GM18909 (cell line): ENCODE measurements at regions not wholly inside any gene's neighbourhood (a gene's known extent, or its start where the extent isn't known, plus 50 kb on each side); places are given as distances from the start of the nearest gene placed in this dataset.
"Not testable (repeated sequence)": the region's sequence is repeated elsewhere in the genome, so short reads cannot be mapped to it uniquely, and the experiment has no call there.

Experiments
- ATAC-seq: cut with Tn5 transposase; IDR thresholded peaks from one replicate; pipeline ENCODE4 v1.9.1; 2021; ENCODE audit warnings: mild to moderate bottlenecking; ENCODE audit not compliant: unreplicated experiment, poor library complexity

DNA sequence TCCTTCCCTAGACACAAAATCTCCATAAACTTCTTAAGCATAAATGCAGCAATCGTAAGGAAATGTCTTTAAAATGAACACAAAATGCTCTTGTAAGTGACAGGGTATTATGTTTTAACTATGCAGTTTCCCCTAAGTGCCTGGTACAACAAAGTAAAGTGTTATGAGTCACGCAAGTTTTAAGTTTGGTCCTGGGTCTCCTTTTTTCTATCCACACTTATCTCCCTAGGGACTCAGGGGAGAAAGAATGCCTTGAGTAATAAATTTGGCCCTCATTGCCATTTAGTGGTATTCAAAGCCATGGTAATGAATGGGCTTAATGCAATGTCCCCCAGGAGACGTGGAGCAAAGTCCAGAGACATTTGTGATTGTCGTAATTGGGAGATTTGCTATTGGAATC, 149.1 kb downstream of the MAGEB17 start:
- no peak for ATAC-seq

DNA sequence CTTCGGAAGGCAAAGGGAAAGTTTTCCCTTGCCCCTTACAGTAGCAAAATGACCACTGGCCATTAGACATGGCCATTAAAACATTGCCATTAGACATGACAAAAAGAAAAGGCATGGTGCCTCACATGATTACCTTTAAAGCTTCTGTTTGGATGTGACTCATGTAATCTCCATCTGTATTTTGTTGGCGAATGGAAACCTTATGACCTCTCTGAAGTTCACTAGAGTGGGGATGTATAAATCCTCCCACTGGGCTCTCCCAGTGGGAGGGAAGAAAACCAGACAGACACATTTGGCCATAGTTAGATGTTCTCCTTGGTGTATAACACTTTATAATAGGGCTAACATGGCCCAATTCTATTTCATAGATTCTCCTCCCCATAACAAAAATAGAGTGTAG, 152.6 kb downstream of the MAGEB17 start:
- ATAC-seq: no peak

DNA sequence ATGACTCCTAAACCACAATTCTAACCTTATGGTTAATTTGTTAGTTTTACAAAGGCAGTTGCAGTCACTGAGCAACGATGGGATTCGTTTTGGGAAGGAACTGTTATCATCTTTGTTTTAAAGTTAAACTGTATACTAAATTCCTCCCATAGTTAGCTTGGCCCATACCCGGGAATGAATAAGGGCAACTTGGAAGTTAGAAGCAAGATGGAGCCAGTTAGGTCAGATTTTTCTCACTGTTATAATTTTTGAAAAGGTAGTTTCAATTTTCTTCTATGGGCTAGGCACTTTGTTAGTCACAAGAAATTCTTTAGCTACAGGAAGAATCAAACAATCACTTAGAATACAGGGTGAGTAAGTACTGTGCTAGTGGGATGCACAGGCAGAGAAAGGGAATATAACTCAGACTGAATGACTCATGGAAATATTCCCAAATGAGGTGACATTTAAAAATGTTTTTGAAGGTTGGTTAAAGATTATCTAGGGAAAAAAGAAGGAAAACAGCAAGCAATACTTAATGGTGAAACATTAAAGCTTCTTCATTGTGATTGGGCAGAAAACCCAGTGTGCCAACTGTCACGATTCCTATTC, 153.6 kb downstream of the MAGEB17 start:
- no peak for ATAC-seq

DNA sequence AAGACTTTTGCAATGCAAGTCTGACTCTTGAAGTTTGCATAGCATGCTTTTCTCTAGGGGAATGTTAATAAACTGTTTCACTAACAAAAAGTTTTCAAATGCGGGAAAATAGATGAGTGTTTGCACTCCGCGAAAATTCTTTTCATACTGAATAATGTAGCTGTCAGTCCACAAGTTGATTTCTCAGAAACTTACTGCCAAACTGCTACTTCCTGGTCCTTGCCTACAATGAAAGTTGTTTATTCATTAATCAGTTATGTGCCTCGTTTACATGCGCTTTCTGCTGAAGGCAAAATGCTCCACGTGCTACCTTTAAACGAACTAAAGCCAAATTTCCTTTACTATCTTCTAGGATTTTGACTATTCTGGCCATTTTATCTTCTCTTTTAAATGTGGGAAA, 166.2 kb downstream of the MAGEB17 start:
- ATAC-seq: no peak

DNA sequence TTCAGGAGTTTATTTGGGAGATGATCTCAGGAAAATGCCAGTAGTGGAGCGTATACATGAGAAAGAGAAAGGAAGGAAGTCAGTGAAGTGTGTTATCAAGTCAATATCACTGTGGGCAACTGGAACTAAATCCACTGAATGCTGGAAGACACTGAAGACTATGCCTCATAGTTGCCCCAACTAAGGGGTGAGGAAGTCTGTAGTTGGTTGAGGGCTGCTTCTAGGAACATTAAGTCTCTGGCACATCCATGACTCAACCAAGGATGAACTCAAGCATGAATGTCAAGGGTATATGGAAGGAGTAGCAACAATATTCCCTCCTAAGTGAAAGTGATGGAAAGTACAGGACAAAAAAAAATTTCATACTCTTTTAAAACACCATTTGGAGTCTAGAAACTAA, 167.9 kb downstream of the MAGEB17 start:
- no peak for ATAC-seq

DNA sequence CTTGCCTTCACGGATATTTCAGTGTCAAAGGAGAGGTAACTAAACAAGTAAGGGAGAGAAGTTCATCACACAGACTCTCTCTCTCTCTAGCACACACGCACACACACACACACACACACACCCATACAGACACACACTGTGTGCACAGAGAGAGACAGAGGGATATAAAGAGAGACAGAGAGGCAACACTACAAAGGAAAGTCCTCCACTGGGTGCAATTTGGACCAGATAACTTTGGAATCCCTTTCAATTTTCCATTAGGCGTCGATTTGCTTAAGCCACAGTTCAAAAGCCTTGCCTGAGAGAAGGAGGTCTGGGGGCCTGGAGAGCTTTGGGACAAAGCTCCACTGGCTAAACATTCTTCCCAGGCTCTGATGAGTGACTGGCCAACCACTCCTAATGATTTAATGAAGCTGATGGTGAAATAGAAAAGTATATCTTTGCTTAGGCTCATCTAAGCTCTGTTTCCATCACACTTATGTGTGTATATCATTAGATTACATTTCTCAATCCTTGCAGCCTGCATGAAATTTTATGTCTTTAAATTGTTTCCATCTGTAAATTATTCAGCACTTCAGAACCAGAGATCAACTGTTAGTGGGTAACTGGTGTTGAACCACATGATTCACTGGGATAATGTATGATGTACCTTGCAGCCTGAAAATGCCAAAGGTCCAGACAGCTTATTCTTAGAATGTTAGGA, 180.8 kb downstream of the MAGEB17 start:
- ATAC-seq: no peak

DNA sequence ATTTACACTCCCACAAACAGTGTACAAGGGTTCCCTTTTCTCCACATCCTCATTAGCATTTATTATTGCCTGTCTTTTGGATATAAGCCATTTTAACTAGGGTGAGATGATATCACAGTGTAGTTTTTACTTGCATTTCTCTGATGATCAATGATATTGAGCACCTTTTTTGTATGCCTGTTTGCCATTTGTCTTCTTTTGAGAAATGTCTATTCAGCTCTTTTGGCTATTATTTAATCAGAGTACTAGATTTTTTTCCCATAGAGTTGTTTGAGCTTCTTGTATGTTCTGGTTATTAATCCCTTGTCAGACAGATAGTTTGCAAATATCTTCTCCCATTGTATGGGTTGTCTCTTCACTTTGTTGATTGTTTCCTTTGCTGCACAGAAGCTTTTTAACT, 190.6 kb downstream of the MAGEB17 start:
- no peak for ATAC-seq

DNA sequence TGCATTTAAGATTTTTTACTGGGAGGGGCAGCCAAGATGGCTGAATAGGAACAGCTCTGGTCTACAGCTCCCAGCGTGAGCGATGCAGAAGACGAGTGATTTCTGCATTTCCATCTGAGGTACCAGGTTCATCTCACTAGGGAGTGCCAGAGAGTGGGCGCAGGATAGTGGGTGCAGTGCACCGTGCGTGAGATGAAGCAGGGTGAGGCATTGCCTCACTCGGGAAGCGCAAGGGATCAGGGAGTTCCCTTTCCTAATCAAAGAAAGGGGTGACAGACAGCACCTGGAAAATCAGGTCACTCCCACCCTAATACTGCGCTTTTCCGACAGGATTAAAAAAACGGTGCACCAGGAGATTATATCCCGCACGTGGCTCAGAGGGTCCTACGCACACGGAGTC, 192.8 kb downstream of the MAGEB17 start:
- not testable (repeated sequence) for ATAC-seq

DNA sequence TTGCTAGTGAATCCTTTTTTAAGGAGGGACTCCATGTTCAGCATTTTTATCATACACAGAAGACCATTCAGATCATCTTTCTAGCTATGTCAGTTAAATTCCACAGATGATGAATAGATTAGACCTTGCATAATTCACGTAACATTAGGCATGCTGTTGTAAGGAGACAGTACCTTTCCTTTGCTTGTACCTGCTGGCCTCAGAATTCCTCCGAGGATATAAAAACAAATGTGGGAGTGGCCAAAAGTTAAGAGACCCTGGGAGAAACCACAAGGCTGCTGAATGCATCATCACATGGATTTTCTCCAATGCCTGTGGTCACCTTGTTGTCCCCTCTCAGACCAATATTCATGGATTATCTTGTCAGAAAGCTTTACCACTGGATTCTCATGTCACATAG, 201.4 kb downstream of the MAGEB17 start:
- ATAC-seq: no peak

DNA sequence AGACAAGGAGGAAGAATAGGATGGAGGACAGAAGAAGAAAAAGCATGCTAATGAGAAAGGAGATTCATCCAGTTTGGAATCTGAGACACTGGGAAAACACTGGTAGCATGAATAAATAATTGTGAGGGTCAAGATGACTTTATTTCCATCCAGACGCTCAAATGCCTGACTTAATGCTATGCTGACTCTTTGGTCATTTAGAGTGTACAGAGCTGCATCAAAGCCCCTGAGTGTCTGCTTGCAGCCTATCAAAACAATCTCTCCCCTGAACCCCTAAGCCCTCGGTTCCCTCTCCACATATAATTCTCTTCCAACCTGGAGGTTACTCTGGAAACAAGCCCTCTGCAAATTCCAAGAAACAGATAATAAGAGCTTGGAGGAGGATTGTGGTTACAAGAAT, 208.8 kb downstream of the MAGEB17 start:
- no peak for ATAC-seq

DNA sequence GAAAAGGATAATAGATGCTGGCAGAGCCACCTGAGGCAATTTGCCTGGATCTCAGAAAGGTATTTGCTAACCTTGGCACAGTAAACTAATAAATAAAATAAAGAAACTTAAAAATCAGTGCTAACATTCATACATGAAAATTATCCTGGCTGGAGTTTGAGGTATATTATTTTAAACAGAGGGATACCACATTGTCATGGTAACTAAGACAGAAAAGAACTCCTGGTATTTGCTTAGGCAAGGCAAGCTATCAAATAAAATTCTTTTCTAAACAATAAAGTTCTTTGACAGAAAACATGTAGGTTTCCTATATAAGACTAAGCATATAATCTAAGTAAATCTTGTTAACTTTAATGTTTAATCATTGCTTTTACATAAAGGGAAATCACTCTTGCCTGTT, 218.8 kb downstream of the MAGEB17 start:
- no peak for ATAC-seq

DNA sequence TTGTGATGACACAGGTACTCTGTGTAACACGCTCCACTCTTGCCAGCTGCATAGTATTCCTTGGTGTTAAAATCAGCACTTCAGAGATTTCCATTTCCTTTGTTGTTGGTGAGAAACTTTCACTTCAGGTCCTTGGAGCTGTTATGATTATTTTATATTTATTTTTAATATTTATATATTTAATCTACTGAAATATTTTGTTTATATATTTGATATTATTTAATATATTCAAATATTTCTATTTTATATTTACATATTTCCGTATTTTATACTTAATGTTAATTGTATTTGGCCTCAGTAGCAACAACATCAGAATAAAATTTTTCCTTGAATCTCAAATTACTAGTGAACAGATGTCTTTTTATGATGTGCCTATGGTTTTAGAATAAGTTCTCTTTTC, 225.3 kb downstream of the MAGEB17 start:
- ATAC-seq: no peak

DNA sequence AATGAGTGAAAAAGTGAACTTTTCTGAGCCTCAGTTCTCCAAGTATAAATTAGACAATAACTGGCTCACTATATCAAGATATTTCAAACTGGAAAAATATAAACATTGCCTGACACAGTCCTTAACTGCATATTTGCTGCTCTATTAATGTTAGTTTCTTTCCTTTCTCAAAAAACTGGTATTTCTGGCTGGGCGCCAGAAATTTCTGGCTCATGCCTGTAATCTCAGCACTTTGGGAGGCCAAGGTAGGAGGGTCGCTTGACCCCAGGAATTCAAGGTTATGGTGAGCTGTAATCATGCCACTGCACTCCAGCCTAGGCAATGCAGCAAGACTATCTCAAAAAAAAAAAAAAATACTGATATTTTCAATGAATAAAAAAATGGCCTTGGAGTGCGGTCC, 227.0 kb downstream of the MAGEB17 start:
- ATAC-seq: no peak

DNA sequence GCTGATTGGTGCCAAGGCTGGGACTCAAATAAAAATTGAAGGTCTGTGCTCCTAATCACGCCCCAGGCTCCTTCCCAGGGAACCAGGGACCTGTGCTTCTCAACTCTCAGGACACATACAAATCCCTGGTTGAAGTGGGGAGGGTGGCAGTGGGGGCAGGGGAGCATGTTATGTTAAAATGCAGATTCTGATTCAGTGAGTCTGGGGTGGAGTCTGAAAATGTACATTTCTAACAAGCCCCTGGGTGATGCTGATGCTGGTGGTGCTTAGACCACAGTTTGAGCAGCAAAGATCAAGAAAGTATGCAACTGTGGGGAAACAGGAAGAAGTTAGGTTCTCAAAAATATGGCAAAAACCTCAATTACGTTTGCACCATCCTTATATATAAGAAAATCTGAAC, 236.5 kb downstream of the MAGEB17 start:
- no peak for ATAC-seq

DNA sequence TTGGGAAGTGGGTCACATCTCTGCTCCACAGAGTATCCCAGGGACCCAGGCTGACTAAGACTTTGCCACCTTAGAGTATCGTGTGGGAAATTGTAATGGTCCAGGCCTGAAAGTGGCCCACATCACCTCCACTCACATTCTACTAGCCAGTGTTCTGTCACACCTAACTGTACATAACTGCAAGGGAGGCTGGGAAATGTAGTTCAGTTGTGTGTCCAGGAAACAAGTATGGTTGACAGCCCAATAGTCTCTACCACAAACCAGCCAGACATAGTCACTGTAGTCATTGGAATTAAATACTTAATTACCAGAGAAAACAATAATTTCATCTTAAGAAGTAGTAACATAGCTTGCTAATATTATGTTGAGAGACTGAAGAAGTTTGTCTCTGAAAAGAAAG, 233.4 kb upstream of the S100G start:
- no peak for ATAC-seq

DNA sequence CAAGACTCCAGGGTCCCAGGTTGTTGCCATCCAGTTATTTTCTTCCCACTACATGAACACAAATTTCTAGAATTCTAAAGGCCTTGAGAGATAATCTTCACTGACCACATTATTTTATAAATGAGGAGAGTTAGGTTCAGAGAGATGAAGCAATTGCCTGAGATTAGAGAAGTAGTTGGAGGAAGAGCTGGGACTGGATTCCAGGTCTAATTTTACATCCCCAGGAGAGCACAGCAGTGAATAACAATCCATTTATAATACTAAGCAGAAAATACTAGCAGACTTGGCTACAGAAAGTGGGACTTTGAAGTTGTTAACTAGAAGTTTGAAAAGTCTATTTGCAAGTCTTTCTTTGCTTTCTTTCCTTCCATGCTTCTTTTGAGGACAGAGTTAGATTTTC, 231.3 kb upstream of the S100G start:
- no peak for ATAC-seq

DNA sequence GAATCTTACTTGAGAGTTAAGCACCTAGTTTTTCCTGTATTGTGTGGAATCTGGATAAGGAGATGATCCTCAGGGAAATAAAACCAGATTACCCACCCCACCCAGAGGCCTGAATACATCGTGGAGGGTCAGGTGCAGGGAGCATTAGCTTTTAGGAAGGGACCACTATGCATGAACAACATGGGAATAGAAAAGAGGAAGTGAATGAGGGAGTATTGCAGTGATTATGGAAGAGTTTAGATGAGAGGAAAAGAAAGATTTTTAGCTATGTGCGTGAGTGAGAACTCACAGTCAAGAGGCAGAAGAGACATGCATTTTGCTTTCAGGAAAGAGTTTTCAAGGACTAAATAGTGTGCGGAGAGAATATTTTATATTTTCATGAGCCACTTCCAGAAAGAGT, 222.3 kb upstream of the S100G start:
- ATAC-seq: no peak

DNA sequence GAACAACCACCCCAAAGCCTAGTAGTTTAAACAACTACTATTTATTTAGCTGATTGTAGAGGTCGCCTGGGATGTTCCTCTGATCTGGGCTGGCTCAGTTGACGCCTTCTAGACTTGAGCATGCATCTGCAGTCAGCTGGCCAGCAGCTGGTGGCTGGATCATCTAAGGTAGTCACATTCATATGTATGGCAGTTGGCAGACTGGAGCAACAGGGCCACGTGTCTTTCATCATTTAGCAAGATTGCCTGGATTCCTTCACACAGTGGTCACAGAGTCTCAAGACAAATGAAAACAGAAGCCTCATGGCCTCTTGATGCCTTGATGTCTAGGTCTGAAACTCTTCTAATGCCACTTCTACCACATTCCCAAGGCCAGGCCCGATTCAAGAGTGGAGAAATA, 220.6 kb upstream of the S100G start:
- no peak for ATAC-seq

DNA sequence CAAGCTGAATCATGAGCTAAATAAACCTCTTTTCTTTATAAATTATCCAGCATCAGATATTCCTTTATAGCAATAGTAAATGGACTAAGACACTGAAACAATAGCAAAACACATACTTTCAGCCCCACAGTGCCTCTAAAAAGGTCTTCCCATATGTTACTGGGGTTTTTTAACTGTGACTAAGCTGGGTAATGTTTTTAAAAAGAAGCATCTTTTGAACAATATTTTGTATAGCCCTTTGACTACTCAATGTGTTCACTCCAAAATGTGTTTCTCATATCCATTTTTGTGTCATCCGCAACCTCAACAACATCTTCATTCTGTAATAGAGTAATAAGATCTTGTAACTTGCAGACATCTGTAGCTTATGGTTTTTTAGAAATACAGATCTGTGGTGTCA, 218.7 kb upstream of the S100G start:
- ATAC-seq: no peak

DNA sequence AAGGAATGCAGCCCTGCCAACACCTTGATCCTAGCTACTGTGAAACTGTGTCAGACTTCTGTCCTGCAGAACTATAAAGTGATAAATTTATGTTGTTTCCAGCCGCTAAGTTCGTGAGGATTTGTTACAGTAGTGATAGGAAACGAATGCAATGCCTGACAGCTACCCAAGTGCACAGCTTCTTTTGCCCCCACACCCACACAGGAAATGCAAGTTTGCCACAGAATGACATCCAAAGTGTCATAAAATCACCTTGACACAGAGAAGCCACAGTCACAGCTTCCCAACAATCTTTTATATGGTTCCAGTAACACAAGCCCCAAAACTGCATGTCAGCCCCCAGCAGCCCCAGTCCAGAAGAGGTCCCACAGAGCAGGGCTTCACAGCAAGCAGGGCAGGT, 216.9 kb upstream of the S100G start:
- ATAC-seq: no peak

DNA sequence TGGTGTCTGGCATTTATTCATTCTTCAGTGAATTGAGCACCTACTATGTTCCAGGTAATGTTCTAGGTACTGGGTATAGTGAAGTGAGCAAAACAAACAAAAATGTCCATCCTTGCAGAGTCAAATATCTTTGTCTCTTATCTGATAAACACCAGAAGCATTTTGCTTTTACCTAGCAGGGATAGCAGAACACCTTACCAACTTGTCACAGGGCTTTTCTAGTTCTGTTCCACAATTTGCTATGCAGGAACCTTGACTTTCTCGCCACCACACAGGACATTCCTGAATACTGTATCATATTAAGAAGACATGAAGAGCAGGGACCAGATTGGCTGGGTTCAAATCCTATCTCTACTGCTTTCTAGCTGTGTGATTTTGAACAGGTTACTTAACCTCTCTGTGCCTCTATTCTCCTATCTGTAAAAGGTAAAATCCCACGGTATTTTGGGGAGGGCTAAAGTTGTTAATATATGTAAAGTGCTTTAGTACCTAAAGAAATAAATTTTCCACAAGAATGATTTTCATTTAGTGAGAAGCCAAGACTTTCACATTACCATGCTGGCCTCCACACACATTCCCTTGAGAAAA, 214.5 kb upstream of the S100G start:
- ATAC-seq: no peak
